D341Med (cell line): ENCODE measurements at regions not wholly inside any gene's neighbourhood (a gene's known extent, or its start where the extent isn't known, plus 50 kb on each side); places are given as distances from the start of the nearest gene placed in this dataset.
"Not testable (repeated sequence)": the region's sequence is repeated elsewhere in the genome, so short reads cannot be mapped to it uniquely, and the experiment has no call there.

Experiments
- DNase-seq: peaks from one replicate; pipeline ENCODE4 v3.0.0; 2012; ENCODE audit warnings: low spot score

GRCh38 chr17:70597774-70598173, 428.4 kb downstream of the KCNJ2 start:
- DNase-seq: no peak

GRCh38 chr17:70599198-70599597, 429.9 kb downstream of the KCNJ2 start:
- no peak for DNase-seq

GRCh38 chr17:70599945-70600344, 430.6 kb downstream of the KCNJ2 start:
- DNase-seq: not testable (repeated sequence)

- no peak for DNase-seq
Measured at GRCh38 chr17:70603226-70603625, 433.9 kb downstream of the KCNJ2 start.

GRCh38 chr17:70604854-70605253, 435.5 kb downstream of the KCNJ2 start:
- no peak for DNase-seq

GRCh38 chr17:70606086-70606485, 436.8 kb downstream of the KCNJ2 start:
- no peak for DNase-seq

GRCh38 chr17:70608193-70608592, 438.9 kb downstream of the KCNJ2 start:
- no peak for DNase-seq

GRCh38 chr17:70608957-70609356, 439.6 kb downstream of the KCNJ2 start:
- no peak for DNase-seq

GRCh38 chr17:70609566-70609965, 440.2 kb downstream of the KCNJ2 start:
- no peak for DNase-seq

- no peak for DNase-seq
Measured at GRCh38 chr17:70610161-70610560, 440.8 kb downstream of the KCNJ2 start.

- no peak for DNase-seq
Measured at GRCh38 chr17:70613681-70614080, 444.3 kb downstream of the KCNJ2 start.

- no peak for DNase-seq
Measured at GRCh38 chr17:70615831-70616230, 446.5 kb downstream of the KCNJ2 start.

GRCh38 chr17:70618641-70619040, 449.3 kb downstream of the KCNJ2 start:
- DNase-seq: no peak

GRCh38 chr17:70621566-70621965, 452.2 kb downstream of the KCNJ2 start:
- DNase-seq: peak; percentile 46

GRCh38 chr17:70622368-70623260, 453.3 kb downstream of the KCNJ2 start:
- peak; percentile 86 for DNase-seq

- no peak for DNase-seq
Measured at GRCh38 chr17:70624211-70624610, 454.9 kb downstream of the KCNJ2 start.

- peak; percentile 53 for DNase-seq
Measured at GRCh38 chr17:70629902-70630301, 460.6 kb downstream of the KCNJ2 start.

- DNase-seq: peak; percentile 45
Measured at GRCh38 chr17:70636517-70637133, 467.3 kb downstream of the KCNJ2 start.

- DNase-seq: no peak
Measured at GRCh38 chr17:70642059-70642458, 472.7 kb downstream of the KCNJ2 start.

- DNase-seq: no peak
Measured at GRCh38 chr17:70644096-70644495, 474.8 kb downstream of the KCNJ2 start.

- no peak for DNase-seq
Measured at GRCh38 chr17:70646673-70647072, 477.3 kb downstream of the KCNJ2 start.

GRCh38 chr17:70648166-70648565, 478.8 kb downstream of the KCNJ2 start:
- no peak for DNase-seq

GRCh38 chr17:70653850-70654249, 484.5 kb downstream of the KCNJ2 start:
- DNase-seq: no peak

GRCh38 chr17:70654706-70655105, 485.4 kb downstream of the KCNJ2 start:
- DNase-seq: no peak
